Calu3 (cell line): ENCODE measurements at regions not wholly inside any gene's neighbourhood (a gene's known extent, or its start where the extent isn't known, plus 50 kb on each side); places are given as distances from the start of the nearest gene placed in this dataset.

Experiments used
- BruUV-seq: library from RNA; stranded (reverse); fragments of 400-500 nt; replicated peaks from 2 replicates; lab custom pipeline; 2021; lab: Mats Ljungman, UMichigan
- CTCF ChIA-PET: fragments of 300-600 bp; sonication (Branson Sonifier 250); formaldehyde crosslinking; loops from one replicate; lab custom pipeline; 2022; ENCODE audit warnings: antibody characterized with exemption; lab: Charles Lee
- DNase-seq: peaks from one replicate; pipeline ENCODE4 v3.0.0; 2022
- H3K27ac Mint-ChIP-seq: one replicate; pipeline ENCODE4 v1.8.0; 2022; ENCODE audit warnings: mixed read lengths; ENCODE audit not compliant: unreplicated experiment
- H3K27me3 Mint-ChIP-seq: one replicate; pipeline ENCODE4 v1.8.0; 2022; ENCODE audit warnings: mixed read lengths; ENCODE audit not compliant: unreplicated experiment
- H3K36me3 Mint-ChIP-seq: one replicate; pipeline ENCODE4 v1.8.0; 2022; ENCODE audit warnings: mild to moderate bottlenecking, moderate library complexity, mixed read lengths; ENCODE audit not compliant: insufficient read depth, unreplicated experiment
- H3K4me1 Mint-ChIP-seq: one replicate; pipeline ENCODE4 v1.8.0; 2022; ENCODE audit warnings: mild to moderate bottlenecking, low read depth, mixed read lengths; ENCODE audit not compliant: unreplicated experiment
- H3K4me3 Mint-ChIP-seq: one replicate; pipeline ENCODE4 v1.8.0; 2022; ENCODE audit warnings: mild to moderate bottlenecking, low read depth, moderate library complexity, mixed read lengths; ENCODE audit not compliant: unreplicated experiment
- H3K9me3 Mint-ChIP-seq: one replicate; pipeline ENCODE4 v1.8.0; 2022; ENCODE audit warnings: low read depth, mixed read lengths; ENCODE audit not compliant: unreplicated experiment
- intact Hi-C: fragments of 100-400 bp; cut with micrococcal nuclease; formaldehyde crosslinking; loops from one replicate; pipeline ENCODE4 v1.10.0; 2022; ENCODE audit not compliant: unreplicated experiment
- TF ChIP-seq, protein P1 (sequence below): fragments of 200-600 bp; IDR thresholded peaks from one replicate; pipeline ENCODE4 v1.8.0; 2022; ENCODE audit warnings: antibody characterized with exemption; ENCODE audit not compliant: unreplicated experiment

DNA sequence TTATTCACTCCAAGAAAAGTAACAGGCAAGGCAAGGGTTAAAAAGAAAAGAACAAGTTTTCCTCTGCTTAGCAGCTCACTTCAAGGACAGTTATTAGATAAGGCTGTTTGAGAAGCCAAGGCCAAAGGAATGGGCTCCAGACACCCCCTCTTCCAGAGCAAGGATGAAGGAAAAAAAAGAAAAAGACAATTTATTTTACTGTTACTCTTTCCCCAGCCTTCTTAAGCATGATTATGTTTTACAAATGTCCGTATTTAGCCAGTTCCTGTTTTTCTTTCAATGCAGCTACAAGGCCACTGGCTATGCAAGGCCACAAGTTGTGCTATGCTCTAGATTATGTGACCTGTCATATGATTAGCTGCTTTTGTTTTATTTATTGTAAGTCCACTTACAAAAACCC is 106.5 kb upstream of the SIMC1 start:
- TF ChIP-seq, protein P1, sequence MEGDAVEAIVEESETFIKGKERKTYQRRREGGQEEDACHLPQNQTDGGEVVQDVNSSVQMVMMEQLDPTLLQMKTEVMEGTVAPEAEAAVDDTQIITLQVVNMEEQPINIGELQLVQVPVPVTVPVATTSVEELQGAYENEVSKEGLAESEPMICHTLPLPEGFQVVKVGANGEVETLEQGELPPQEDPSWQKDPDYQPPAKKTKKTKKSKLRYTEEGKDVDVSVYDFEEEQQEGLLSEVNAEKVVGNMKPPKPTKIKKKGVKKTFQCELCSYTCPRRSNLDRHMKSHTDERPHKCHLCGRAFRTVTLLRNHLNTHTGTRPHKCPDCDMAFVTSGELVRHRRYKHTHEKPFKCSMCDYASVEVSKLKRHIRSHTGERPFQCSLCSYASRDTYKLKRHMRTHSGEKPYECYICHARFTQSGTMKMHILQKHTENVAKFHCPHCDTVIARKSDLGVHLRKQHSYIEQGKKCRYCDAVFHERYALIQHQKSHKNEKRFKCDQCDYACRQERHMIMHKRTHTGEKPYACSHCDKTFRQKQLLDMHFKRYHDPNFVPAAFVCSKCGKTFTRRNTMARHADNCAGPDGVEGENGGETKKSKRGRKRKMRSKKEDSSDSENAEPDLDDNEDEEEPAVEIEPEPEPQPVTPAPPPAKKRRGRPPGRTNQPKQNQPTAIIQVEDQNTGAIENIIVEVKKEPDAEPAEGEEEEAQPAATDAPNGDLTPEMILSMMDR, result no peak
- peaks cover 12% of the 10 kb centered on the region for H3K4me1 Mint-ChIP-seq
- no peaks in the 10 kb centered on the region for H3K36me3 Mint-ChIP-seq
- no peaks in the 10 kb centered on the region for H3K9me3 Mint-ChIP-seq
- intact Hi-C loops, result no loop called here
- peaks cover 44% of the 10 kb centered on the region for H3K27me3 Mint-ChIP-seq
- no peak overlapping the region for H3K27ac Mint-ChIP-seq
- BruUV-seq, result no TSS peak
- CTCF ChIA-PET, result no interaction called here
- no peak for DNase-seq
- H3K4me3 Mint-ChIP-seq, result no peak overlapping the region

DNA sequence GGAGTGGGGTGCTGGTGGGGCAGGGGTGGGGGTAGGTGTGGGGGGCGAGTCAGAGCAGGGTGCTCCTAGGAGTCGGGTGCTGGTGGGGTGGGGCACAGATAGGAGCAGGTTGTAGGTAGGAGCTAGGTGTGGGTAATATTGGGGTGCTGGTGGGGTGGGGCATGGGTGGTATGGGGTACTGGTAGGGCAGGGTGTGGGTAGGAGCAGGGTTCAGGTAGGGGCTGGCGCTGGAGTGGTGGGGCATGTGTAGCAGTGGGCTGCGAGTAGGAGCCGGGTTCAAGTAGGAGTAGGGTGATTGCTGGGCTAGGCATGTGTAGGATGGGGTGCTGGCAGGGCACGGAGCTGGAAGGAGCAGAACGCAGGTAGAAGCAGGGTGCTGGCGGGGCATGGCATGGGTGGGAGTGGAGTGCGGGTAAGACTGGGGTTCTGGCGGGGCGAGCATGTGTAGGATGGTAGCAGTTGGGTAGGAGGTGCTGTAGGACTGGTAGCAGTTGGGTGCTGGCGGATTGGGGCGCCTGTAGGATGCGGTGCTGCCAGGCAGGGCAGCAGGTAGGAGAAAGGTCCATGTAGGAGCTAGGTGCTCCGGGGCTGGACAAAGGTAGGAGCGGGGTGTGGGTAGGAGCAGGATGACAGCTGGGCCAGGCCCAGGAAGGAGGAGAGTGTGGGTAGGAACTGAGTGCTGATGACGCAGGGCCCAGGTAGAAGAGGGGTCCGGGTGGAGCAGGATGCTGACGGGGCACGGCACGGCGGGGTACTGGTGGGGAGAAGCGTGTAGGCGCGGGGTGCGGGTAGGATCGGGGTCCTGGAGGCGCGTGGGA is 105.5 kb upstream of the SIMC1 start:
- H3K4me3 Mint-ChIP-seq, result peak overlapping the region; percentile 55
- TF ChIP-seq, protein P1, result no peak
- intact Hi-C loops, result no loop called here
- no peak overlapping the region for H3K27ac Mint-ChIP-seq
- H3K27me3 Mint-ChIP-seq, result peaks cover 44% of the 10 kb centered on the region
- no peak for DNase-seq
- no peaks in the 10 kb centered on the region for H3K9me3 Mint-ChIP-seq
- CTCF ChIA-PET, result no interaction called here
- no TSS peak for BruUV-seq
- no peaks in the 10 kb centered on the region for H3K36me3 Mint-ChIP-seq
- H3K4me1 Mint-ChIP-seq, result peaks cover 12% of the 10 kb centered on the region

DNA sequence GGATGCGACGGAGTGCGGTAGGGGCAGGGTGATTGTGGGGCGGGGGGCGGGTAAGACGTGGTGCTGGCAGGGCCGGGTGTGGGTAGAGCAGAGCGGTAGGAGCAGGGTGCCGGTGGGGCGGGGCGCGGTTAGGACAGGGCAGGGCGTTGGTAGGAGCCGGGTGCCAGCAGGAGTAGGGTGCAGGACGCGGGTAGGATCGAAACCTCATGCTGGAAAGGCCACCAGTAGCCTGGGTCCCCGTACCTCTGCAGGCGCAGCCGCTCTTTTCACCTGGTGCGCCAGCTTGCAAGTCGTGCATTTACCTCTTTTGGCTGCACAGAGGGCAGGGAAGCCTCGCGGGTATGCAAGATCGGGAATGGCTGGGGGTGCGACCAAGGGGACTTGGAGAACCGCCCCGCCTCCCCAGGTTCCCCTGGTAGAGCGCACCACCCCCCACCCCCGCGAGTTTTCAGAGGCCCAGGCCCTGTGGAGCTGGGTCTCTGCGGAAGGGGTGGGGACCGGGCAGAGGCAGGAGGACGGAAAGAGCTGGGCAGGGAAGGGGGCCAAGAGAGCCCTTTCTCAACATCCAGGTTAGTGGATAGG is 104.8 kb upstream of the SIMC1 start:
- CTCF ChIA-PET, result no interaction called here
- peak overlapping the region; percentile 55 for H3K4me3 Mint-ChIP-seq
- peaks cover 12% of the 10 kb centered on the region for H3K4me1 Mint-ChIP-seq
- peak; percentile 24 for DNase-seq
- H3K27me3 Mint-ChIP-seq, result peaks cover 44% of the 10 kb centered on the region
- intact Hi-C loops, result no loop called here
- no peaks in the 10 kb centered on the region for H3K36me3 Mint-ChIP-seq
- no peaks in the 10 kb centered on the region for H3K9me3 Mint-ChIP-seq
- no peak overlapping the region for H3K27ac Mint-ChIP-seq
- TF ChIP-seq, protein P1, result no peak
- BruUV-seq, result no TSS peak

DNA sequence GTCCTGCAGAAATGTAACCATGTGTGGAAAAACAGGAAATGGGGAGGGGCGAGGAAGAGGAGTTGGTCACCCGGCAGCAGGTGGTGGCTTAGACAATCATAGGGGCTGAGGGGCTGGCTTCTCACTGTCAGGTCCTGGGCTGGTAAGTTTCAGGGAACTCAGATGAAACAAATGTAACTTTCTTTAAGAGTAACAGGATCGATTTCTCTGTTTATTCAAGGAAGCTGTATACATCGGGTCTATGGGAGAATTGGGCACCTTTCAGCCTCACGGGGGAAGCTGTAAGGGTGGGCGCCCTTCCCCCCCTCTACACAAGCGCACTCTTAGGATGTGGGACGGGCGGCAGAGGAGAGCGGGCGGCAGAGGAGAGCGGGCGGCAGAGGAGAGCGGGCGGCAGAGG is 104.3 kb upstream of the SIMC1 start:
- CTCF ChIA-PET, result no interaction called here
- TF ChIP-seq, protein P1, result no peak
- Mint-ChIP-seq H3K4me3 (peak overlapping the region; percentile 55), H3K9me3 (no peaks in the 10 kb centered on the region), H3K27ac (no peak overlapping the region), H3K36me3 (no peaks in the 10 kb centered on the region), H3K4me1 (peaks cover 12% of the 10 kb centered on the region), H3K27me3 (peaks cover 44% of the 10 kb centered on the region)
- BruUV-seq, result no TSS peak
- no peak for DNase-seq
- intact Hi-C loops, result no loop called here
